HepG2 (cell line): ENCODE measurements at regions not wholly inside any gene's neighbourhood (a gene's known extent, or its start where the extent isn't known, plus 50 kb on each side); places are given as distances from the start of the nearest gene placed in this dataset.

Experiments used
- ATAC-seq: fragments of 200-7000 bp; cut with Tn5 transposase; 3 replicates; pipeline ENCODE4 v1.9.1; 2020; ENCODE audit warnings: mild to moderate bottlenecking, moderate library complexity
- BruUV-seq: library from RNA; stranded (reverse); fragments of 400-500 nt; replicated peaks from 2 replicates; lab custom pipeline; 2021; lab: Mats Ljungman, UMichigan
- CTCF ChIA-PET: fragments of 300-600 bp; formaldehyde crosslinking; extraction: SDS; loops from one replicate; lab custom pipeline; 2021; ENCODE audit warnings: low total read pairs, inconsistent platforms, low intra/inter-chr PET ratio; lab: Yijun Ruan, JAX
- POLR2A ChIA-PET: fragments of 350-600 bp; sonication (Branson Sonifier 250); formaldehyde crosslinking; loops from one replicate; lab custom pipeline; 2020; ENCODE audit warnings: antibody characterized with exemption, inconsistent platforms; lab: Yijun Ruan, JAX
- DNase-seq: peaks from one replicate; pipeline ENCODE4 v3.0.0-alpha.2; 2015; ENCODE audit warnings: low spot score
- FAIRE-seq: peaks from 3 replicates; lab custom pipeline; 2011; peaks lifted over from hg19 to GRCh38; lab: Jason Lieb, UNC
- H2AFZ ChIP-seq: one replicate; pipeline ENCODE4 v1.6.1; 2011; ENCODE audit warnings: low read length, inconsistent platforms
- H3K27ac ChIP-seq: fragments of 300-600 bp; 3 replicates; pipeline ENCODE4 v1.8.0; 2011; ENCODE audit warnings: mixed run types, mild to moderate bottlenecking, mixed read lengths, low read length, inconsistent platforms; ENCODE audit not compliant: insufficient read depth; ENCODE audit errors: extremely low read length
- H3K27me3 ChIP-seq, 2 experiments: fragments of 200-600 bp in 1 of 2; 2 replicates in 1 of 2; 3 replicates in 1 of 2; pipeline versions ENCODE4 v1.6.0 to v1.8.0; 2011; ENCODE audit warnings: low read length in 2 of 2, mild to moderate bottlenecking in 2 of 2, moderate library complexity in 2 of 2, inconsistent platforms in 1 of 2; ENCODE audit not compliant: insufficient read depth in 2 of 2, control insufficient read depth in 1 of 2
- H3K36me3 ChIP-seq, 2 experiments: fragments of 200-600 bp in 1 of 2; replicated peaks in 1 of 2; 2 replicates in 1 of 2; 3 replicates in 1 of 2; pipeline versions ENCODE4 v1.5.1 to v1.8.0; 2011; ENCODE audit warnings: low read length in 2 of 2, inconsistent platforms in 1 of 2; ENCODE audit not compliant: insufficient read depth in 2 of 2, control insufficient read depth in 1 of 2
- H3K4me1 ChIP-seq: 2 replicates; pipeline ENCODE4 v1.5.1; 2012; ENCODE audit warnings: low read length, inconsistent platforms; ENCODE audit not compliant: insufficient read depth
- H3K4me2 ChIP-seq: 2 replicates; pipeline ENCODE4 v1.6.0; 2011; ENCODE audit warnings: low read depth, low read length, inconsistent platforms
- H3K4me3 ChIP-seq, 3 experiments: fragments of 200-600 bp in 1 of 3; sonication (generic), shearing (Covaris generic) in 1 of 3; replicated peaks in 1 of 3; 2 replicates each; pipeline ENCODE4 v1.5.1; 2011 to 2016; ENCODE audit warnings: low read length in 3 of 3, inconsistent platforms in 2 of 3, low read depth in 2 of 3, mild to moderate bottlenecking in 2 of 3, control low read depth in 1 of 3, mixed read lengths in 1 of 3; ENCODE audit not compliant: insufficient read depth in 1 of 3
- H3K79me2 ChIP-seq: one replicate; pipeline ENCODE4 v1.6.1; 2011; ENCODE audit warnings: low read length, inconsistent platforms; ENCODE audit not compliant: insufficient read depth
- H3K9ac ChIP-seq: 2 replicates; pipeline ENCODE4 v1.6.0; 2011; ENCODE audit warnings: mild to moderate bottlenecking, low read depth, low read length, inconsistent platforms; ENCODE audit not compliant: insufficient read depth
- H3K9me3 ChIP-seq: 2 replicates; pipeline ENCODE4 v1.5.1; 2012; ENCODE audit warnings: mild to moderate bottlenecking, low read length
- H4K20me1 ChIP-seq: 2 replicates; pipeline ENCODE4 v1.6.0; 2011; ENCODE audit warnings: inconsistent platforms, mild to moderate bottlenecking, low read length, moderate library complexity; ENCODE audit not compliant: insufficient read depth
- AGO2 ChIP-seq: fragments of 200-400 bp; formaldehyde crosslinking; optimal IDR thresholded peaks from 2 replicates; pipeline ENCODE3; 2017; ENCODE audit warnings: mild to moderate bottlenecking, low read depth, low read length, moderate library complexity
- CEBPG ChIP-seq: IDR thresholded peaks from 2 replicates; pipeline ENCODE4 v1.6.1; 2016
- CREBL2 ChIP-seq: sonication (generic); formaldehyde crosslinking; IDR thresholded peaks from 2 replicates; pipeline ENCODE4 v1.8.1; 2023; ENCODE audit warnings: missing genetic modification reagents, mild to moderate bottlenecking, borderline replicate concordance
- FOXP1 ChIP-seq, 2 experiments: fragments of 450-650 bp in 1 of 2; IDR thresholded peaks; 2 replicates each; pipeline ENCODE4 v1.6.1; 2017 to 2018; ENCODE audit warnings: antibody characterized with exemption in 1 of 2
- KLF6 ChIP-seq: IDR thresholded peaks from 2 replicates; pipeline ENCODE4 v1.8.0; 2016; ENCODE audit warnings: missing biosample characterization, missing genetic modification reagents
- MIER2 ChIP-seq: IDR thresholded peaks from 2 replicates; pipeline ENCODE4 v1.6.1; 2016; ENCODE audit warnings: missing biosample characterization, missing genetic modification reagents
- NFATC3 ChIP-seq: sonication (generic); formaldehyde crosslinking; IDR thresholded peaks from 2 replicates; pipeline ENCODE4 v1.5.1; 2020; ENCODE audit warnings: mild to moderate bottlenecking, missing genetic modification reagents
- NFYC ChIP-seq: IDR thresholded peaks from 2 replicates; pipeline ENCODE4 v1.6.1; 2016; ENCODE audit warnings: missing genetic modification reagents, missing compliant biosample characterization
- RAD21 ChIP-seq: fragments of 450-650 bp; formaldehyde crosslinking; IDR thresholded peaks from 2 replicates; pipeline ENCODE4 v1.5.0; 2020; ENCODE audit warnings: mild to moderate bottlenecking
- RBFOX2 ChIP-seq: fragments of 200-400 bp; formaldehyde crosslinking; IDR thresholded peaks from 2 replicates; pipeline ENCODE4 v1.6.1; 2017; ENCODE audit warnings: low read depth, mild to moderate bottlenecking, low read length
- SATB2 ChIP-seq: sonication (generic); formaldehyde crosslinking; IDR thresholded peaks from 2 replicates; pipeline ENCODE4 v1.5.0; 2020; ENCODE audit warnings: missing genetic modification reagents
- SOX6 ChIP-seq, 2 experiments: fragments of 450-650 bp in 1 of 2; sonication (generic) in 1 of 2; formaldehyde crosslinking in 1 of 2; IDR thresholded peaks; 2 replicates each; pipeline versions ENCODE4 v1.4.0 to v1.6.1; 2017 to 2020; ENCODE audit warnings: antibody characterized with exemption in 1 of 2, mild to moderate bottlenecking in 1 of 2, missing genetic modification reagents in 1 of 2
- TAF15 ChIP-seq: fragments of 200-400 bp; formaldehyde crosslinking; IDR thresholded peaks from one replicate; pipeline ENCODE4 v1.6.1; 2018; ENCODE audit warnings: mild to moderate bottlenecking, low read depth, low read length; ENCODE audit not compliant: poor library complexity, severe bottlenecking
- ZBTB38 ChIP-seq: sonication (generic); formaldehyde crosslinking; IDR thresholded peaks from 2 replicates; pipeline ENCODE4 v1.5.1; 2020; ENCODE audit warnings: mild to moderate bottlenecking, missing genetic modification reagents
- ZNF496 ChIP-seq: sonication (generic); formaldehyde crosslinking; IDR thresholded peaks from 2 replicates; pipeline ENCODE4 v1.8.1; 2023; ENCODE audit warnings: mild to moderate bottlenecking, moderate library complexity, missing genetic modification reagents; ENCODE audit not compliant: insufficient replicate concordance
- ZNF543 ChIP-seq: sonication (generic); formaldehyde crosslinking; IDR thresholded peaks from 2 replicates; pipeline ENCODE4 v1.4.0; 2020; ENCODE audit warnings: mild to moderate bottlenecking, missing genetic modification reagents
- ZNF644 ChIP-seq: IDR thresholded peaks from 2 replicates; pipeline ENCODE4 v1.6.1; 2016; ENCODE audit warnings: low read depth
- ZNF652 ChIP-seq: IDR thresholded peaks from 2 replicates; pipeline ENCODE4 v1.6.1; 2016; ENCODE audit warnings: low read depth, borderline replicate concordance
- ZNF768 ChIP-seq: sonication (generic); formaldehyde crosslinking; IDR thresholded peaks from 2 replicates; pipeline ENCODE4 v1.4.0; 2020; ENCODE audit warnings: missing genetic modification reagents
- ZXDC ChIP-seq: sonication (generic); formaldehyde crosslinking; IDR thresholded peaks from 2 replicates; pipeline ENCODE4 v1.5.0; 2020; ENCODE audit warnings: mild to moderate bottlenecking, missing genetic modification reagents
- WGBS: methylation state at CpG from one replicate; pipeline ENCODE4 v1.1.6; 2017; ENCODE audit warnings: low lambda C conversion rate; 5-methylcytosine and 5-hydroxymethylcytosine counted together
- in situ Hi-C: cut with HindIII; loops from 2 replicates; pipeline ENCODE4 v1.10.0; 2017; ENCODE audit warnings: low pct_unique_long_range_greater_than_20kb; ENCODE audit not compliant: extremely low pct_ligation_motif_present
- intact Hi-C: fragments of 100-400 bp; cut with micrococcal nuclease; formaldehyde crosslinking; loops from one replicate; pipeline ENCODE4 v1.10.0; 2022; ENCODE audit not compliant: unreplicated experiment

GRCh38 chrX:116284400-116284799 is 113.9 kb downstream of the AGTR2 start:
- Histone ChIP-seq H3K4me3 (no peak overlapping the region), H3K4me1 (no peaks in the 10 kb centered on the region), H3K79me2 (no peaks in the 10 kb centered on the region), H3K9ac (no peak overlapping the region), H3K27ac (no peak overlapping the region), H3K4me2 (no peak overlapping the region), H3K36me3 (no peaks in the 10 kb centered on the region), H3K27me3 (no peaks in the 10 kb centered on the region), H4K20me1 (no peaks in the 10 kb centered on the region), H3K9me3 (no peaks in the 10 kb centered on the region), H2AFZ (no peak overlapping the region)
- DNase-seq = no peak
- TF ChIP-seq CEBPG (CRISPR knock-in tag) = no peak
- TF ChIP-seq SATB2 (CRISPR knock-in tag) = no peak
- TF ChIP-seq FOXP1 (IDR thresholded peaks at IDR 0.05) = no peak
- no peak for TF ChIP-seq FOXP1 (CRISPR knock-in tag; IDR thresholded peaks at IDR 0.05)
- TF ChIP-seq ZNF652 (CRISPR knock-in tag) = no peak
- no peak for TF ChIP-seq ZNF496 (CRISPR knock-in tag)
- no peak for TF ChIP-seq KLF6 (CRISPR knock-in tag)
- TF ChIP-seq RAD21 (CRISPR knock-in tag) = no peak
- intact Hi-C loops = no loop called here
- ChIA-PET CTCF (no interaction called here), POLR2A (no interaction called here)
- WGBS = 0% methylated on average over 2 of the region's 2 CpGs
- in situ Hi-C loops = no loop called here
- no peak for FAIRE-seq
- no TSS peak for BruUV-seq
- no peak for ATAC-seq

GRCh38 chrX:116285501-116285900 is 115.0 kb downstream of the AGTR2 start:
- POLR2A ChIA-PET = no interaction called here
- H3K4me2 ChIP-seq = no peak overlapping the region
- CTCF ChIA-PET = no interaction called here
- BruUV-seq = no TSS peak
- H3K9ac ChIP-seq = no peak overlapping the region
- no peaks in the 10 kb centered on the region for H4K20me1 ChIP-seq
- H3K4me1 ChIP-seq = no peaks in the 10 kb centered on the region
- intact Hi-C loops (no loop called here), in situ Hi-C loops (no loop called here)
- no peak for FAIRE-seq
- no peaks in the 10 kb centered on the region for H3K27me3 ChIP-seq
- no peak overlapping the region for H2AFZ ChIP-seq
- no peaks in the 10 kb centered on the region for H3K9me3 ChIP-seq
- H3K27ac ChIP-seq = no peak overlapping the region
- no peaks in the 10 kb centered on the region for H3K79me2 ChIP-seq
- no peaks in the 10 kb centered on the region for H3K36me3 ChIP-seq
- DNase-seq = no peak
- no peak overlapping the region for H3K4me3 ChIP-seq
- no peak for ATAC-seq
- TF ChIP-seq ZNF768 (CRISPR knock-in tag) = no peak
- TF ChIP-seq SOX6 (IDR thresholded peaks at IDR 0.05) = no peak
- TF ChIP-seq SOX6 (CRISPR knock-in tag; IDR thresholded peaks at IDR 0.05) = no peak
- TF ChIP-seq NFATC3 (CRISPR knock-in tag) = no peak
- TF ChIP-seq ZBTB38 (CRISPR knock-in tag) = no peak
- TF ChIP-seq NFYC (CRISPR knock-in tag) = no peak
- TF ChIP-seq ZNF543 (CRISPR knock-in tag) = no peak
- no peak for TF ChIP-seq ZXDC (CRISPR knock-in tag)
- no peak for TF ChIP-seq RBFOX2
- TF ChIP-seq TAF15 = no peak
- no peak for TF ChIP-seq AGO2
- TF ChIP-seq MIER2 (CRISPR knock-in tag) = no peak
- no peak for TF ChIP-seq CREBL2 (CRISPR knock-in tag)
- TF ChIP-seq ZNF644 (CRISPR knock-in tag) = no peak
